HG02610 (cell line): ENCODE measurements at regions not wholly inside any gene's neighbourhood (a gene's known extent, or its start where the extent isn't known, plus 50 kb on each side); places are given as distances from the start of the nearest gene placed in this dataset.
"Not testable (repeated sequence)": the region's sequence is repeated elsewhere in the genome, so short reads cannot be mapped to it uniquely, and the experiment has no call there.

Source experiments
- ATAC-seq: cut with Tn5 transposase; IDR thresholded peaks from one replicate; pipeline ENCODE4 v1.9.1; 2021; ENCODE audit warnings: mild to moderate bottlenecking, moderate library complexity; ENCODE audit not compliant: unreplicated experiment

- ATAC-seq, result no peak
These were observed 119.4 kb upstream of the SPIN4 start for GRCh38 chrX:63470506-63470905.

DNA sequence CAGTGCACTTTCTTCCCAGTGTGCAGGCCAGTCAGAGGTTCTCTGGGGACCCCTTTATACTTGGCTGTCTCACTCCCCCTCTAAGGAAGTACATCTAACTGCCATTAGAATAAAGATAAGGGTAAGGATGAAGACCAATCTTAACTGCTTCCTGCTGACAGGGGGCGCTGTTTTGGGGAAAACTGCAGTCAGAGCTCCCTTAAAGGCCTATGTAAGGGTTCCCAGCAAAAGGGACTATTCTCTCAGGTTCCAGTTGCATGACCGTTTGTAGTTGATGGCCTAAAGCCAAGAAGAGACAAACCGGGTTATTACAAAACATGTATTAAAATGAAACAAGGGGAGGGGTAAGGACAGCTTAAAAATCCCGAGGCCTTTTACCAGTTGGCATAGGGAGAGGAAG is 115.6 kb upstream of the SPIN4 start:
- ATAC-seq, result no peak

DNA sequence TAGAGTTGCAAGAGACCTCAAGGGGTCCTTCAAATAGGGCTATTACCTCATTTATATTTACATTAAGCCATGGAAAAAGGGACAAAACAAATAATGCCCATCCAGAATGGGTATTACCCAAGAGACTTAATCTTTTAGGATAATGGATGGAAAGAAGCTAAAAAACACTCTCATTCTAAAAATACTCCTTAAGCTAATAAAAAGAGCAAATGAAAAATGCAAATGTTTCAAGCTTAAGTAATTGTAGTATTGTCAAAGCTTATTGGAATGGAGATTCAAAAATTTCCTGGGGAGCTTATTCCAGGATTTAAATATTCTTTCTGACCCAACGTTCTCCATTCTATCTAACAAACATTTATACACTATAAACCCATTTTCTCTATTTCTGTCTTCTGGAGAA is 107.8 kb upstream of the SPIN4 start:
- no peak for ATAC-seq

DNA sequence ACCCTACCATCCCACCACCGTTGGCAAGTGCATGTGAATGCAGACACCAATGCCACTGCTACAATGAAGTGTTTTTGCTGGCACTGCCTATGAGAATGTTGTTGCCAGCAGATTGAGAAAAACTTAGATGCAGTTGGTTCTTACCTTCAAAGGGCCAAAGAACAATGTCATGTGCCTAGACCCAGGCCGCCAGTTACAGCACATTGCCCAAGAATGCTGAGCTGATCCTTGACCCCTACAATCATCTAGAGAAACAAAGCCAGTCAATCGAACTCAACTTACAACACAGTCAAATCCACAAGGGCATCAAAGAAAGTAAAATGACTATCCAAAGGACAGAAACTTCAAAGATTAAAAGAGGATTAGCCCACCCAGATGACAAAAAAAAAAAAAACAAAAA is 102.4 kb upstream of the SPIN4 start:
- no peak for ATAC-seq

GRCh38 chrX:63441717-63442116 is 90.6 kb upstream of the SPIN4 start:
- no peak for ATAC-seq

GRCh38 chrX:63439580-63439979 is 88.4 kb upstream of the SPIN4 start:
- ATAC-seq, result no peak

- ATAC-seq, result no peak
These were observed 85.7 kb upstream of the SPIN4 start for GRCh38 chrX:63436865-63437264.

DNA sequence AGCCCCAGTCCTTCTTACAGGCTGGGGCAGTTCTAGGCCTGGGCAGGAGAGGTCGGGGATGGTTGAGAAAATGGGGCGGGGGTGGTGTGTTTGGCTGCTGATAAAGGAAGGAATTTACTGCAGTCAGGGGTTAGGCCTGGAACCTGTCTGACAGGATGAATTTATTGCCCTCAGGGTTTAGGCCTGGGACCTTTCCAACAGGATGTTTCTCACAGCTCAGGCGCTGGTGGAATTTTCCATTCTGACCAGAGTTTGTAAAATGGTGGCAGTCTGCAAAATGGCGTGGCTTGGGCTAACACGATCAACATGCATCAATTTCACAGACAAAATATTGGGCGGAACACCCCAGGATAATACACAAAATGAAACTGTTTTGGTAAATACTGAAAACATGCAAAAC is 83.5 kb upstream of the SPIN4 start:
- no peak for ATAC-seq

GRCh38 chrX:63434206-63434605 is 83.1 kb upstream of the SPIN4 start:
- ATAC-seq, result no peak

DNA sequence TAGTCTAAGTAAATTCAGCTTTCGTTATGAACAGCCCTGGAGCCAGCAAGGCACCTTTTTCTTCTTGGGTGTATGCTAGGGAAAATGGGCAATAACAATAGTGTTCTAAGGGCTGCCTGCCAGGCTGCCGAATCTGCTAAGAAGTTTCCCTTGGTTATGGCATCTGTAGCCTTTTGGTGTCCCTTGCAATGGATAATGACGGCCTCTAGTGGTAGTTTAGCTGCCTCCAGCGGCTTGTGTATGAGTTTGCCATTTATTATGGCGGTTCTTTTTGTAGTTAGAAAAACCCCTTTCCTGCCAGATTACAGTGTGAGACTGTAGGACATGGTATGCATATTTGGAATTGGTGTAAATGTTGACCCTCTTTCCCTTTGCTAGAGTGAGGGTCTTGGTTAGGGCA is 78.9 kb upstream of the SPIN4 start:
- no peak for ATAC-seq

DNA sequence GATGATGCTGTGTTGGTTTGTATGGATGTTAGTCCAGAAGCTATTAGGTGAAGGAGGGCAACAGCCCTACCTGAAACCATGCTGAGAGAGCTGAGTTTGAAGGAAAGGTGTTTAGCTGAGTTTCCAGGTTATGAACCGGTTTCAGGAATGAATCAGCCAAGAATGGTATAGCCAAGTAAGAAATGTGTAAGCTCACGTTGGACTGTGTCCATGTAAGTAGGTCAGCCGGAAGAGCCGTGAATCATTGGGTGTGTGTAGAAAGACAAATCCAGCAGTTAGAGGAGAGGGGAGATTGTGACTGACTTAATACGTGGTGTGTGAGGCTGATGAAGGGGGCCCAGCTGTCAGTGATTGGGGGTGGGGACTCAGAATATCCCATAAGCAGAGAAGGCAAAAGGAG is 77.2 kb upstream of the SPIN4 start:
- no peak for ATAC-seq

DNA sequence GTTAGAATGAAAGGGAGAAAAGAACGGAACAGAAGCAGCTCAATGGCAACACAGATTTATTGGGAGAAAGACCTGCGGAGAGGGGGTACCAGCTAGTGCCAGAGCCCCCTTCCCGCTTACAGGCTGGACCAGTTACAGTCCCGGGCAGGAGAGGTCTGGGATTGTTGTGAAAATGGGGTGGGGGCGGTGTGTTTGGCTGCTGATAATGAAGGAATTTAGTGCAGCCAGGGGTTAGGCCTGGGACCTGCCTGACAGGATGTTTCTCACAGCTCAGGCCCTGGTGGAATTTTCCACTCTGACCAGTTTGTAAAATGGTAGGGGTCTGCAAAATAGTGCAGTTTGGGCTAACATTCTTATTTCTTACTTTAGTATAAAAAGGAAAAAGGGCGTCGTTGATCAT is 75.4 kb upstream of the SPIN4 start:
- ATAC-seq, result no peak

DNA sequence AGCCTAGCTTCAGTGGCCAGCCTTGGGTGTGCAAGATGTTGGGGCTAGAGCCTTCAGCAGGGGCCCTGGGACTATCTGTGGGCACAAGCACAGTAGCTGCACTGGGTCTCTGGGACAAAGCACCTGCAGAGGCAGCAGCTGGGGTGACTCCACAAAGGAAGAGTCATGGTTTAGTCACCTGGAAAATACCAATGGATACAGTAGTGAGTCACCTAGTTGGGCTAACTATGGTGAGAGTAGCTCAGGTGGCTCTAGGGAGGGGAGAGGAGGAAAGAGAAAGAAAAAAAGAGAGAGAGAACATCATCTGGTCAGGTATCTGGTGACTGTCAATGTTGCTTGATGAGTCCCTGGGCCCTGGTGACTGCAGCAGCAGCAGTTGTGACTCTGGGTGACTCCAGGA is 72.9 kb upstream of the SPIN4 start:
- no peak for ATAC-seq

GRCh38 chrX:63421411-63421810 is 70.3 kb upstream of the SPIN4 start:
- no peak for ATAC-seq

DNA sequence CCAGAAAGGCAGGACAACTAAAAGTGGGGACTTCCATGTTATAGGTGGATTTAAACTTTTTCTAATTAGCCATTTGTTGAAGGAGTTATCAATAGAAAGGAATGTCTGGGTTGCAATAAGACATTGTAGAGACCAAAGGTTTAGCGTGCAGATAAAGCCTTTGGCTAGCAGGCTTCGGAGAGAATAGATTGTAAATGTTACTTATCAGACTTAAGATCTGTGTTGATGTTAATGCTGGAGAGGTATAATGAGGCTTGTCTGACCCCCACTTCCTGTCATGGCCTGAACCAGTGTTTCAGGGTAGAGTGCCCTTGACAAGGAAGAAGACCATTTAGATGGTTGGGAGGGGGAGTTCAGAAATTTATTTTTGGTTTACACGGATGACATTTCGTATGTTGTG is 67.1 kb upstream of the SPIN4 start:
- ATAC-seq, result no peak

DNA sequence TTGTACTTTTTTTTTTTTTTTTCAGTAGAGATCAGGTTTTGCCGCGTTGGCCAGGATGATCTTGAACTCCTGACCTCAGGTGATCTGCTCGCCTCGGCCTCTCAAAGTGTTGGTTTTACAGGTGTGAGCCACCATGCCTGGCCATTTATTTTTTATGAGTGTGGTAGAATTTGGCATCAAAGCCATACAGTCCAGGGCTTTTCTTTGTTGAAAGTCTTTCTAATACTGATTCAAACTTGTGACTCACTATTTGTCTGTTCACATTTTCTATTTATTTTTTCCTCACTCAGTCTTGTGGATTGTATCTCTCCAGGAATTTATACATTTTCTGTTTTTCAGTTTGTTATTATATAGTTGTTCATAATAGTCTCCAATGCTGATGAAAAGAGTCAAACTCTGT is 66.5 kb upstream of the SPIN4 start:
- no peak for ATAC-seq

GRCh38 chrX:63409934-63410333 is 58.8 kb upstream of the SPIN4 start:
- ATAC-seq, result not testable (repeated sequence)

- ATAC-seq, result no peak
These were observed 56.9 kb upstream of the SPIN4 start for GRCh38 chrX:63408050-63408449.

GRCh38 chrX:63404332-63404731 is 53.2 kb upstream of the SPIN4 start:
- ATAC-seq, result no peak

GRCh38 chrX:63402106-63402505 is 51.0 kb upstream of the SPIN4 start:
- no peak for ATAC-seq
